ENCODE measurements at regions not wholly inside any gene's neighbourhood (a gene's known extent, or its start where the extent isn't known, plus 50 kb on each side); places are given as distances from the start of the nearest gene placed in this dataset.

DNA sequence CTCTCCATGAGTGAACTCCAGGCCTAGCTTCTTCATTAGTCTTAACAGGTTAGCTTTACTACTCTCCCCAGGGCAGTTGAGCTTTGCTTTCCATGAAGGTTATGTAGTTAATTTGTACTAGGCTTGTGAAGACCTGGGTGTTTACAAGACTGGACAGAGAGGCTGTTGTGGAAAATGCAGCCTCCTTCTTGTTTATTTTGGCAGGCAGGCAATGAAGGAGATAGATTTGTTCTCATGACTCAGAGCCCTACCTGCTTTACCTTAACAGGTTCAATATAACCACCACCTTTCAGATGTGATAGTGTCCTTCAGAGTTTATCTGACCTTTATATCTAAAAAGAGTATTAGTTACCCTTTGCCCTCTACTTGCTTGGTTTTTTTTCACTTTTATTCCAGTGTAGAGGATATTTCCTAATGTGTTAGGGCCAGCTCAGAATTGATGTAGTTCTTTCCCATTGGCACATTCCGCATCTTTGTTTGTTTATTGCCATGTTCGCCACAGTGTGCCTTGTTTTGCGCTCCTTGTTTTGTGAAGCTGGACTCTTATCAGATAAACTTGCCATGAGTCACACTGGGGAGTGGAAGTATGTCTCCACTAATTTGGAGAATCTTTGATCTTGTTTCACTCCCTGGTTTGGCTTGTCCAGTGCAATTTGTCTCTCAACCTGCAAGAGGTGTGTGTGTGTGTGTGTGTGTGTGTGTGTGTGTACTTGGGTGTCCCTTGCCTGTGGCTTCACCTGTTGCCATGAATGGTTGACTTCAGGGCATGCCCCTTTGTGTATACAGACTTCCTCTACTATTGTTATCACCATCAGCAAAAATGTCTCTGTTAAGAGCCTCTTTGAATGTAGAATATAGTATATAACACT, 87.4 kb upstream of the MACF1 start (continued):
- TF ChIP-seq, protein P1, sequence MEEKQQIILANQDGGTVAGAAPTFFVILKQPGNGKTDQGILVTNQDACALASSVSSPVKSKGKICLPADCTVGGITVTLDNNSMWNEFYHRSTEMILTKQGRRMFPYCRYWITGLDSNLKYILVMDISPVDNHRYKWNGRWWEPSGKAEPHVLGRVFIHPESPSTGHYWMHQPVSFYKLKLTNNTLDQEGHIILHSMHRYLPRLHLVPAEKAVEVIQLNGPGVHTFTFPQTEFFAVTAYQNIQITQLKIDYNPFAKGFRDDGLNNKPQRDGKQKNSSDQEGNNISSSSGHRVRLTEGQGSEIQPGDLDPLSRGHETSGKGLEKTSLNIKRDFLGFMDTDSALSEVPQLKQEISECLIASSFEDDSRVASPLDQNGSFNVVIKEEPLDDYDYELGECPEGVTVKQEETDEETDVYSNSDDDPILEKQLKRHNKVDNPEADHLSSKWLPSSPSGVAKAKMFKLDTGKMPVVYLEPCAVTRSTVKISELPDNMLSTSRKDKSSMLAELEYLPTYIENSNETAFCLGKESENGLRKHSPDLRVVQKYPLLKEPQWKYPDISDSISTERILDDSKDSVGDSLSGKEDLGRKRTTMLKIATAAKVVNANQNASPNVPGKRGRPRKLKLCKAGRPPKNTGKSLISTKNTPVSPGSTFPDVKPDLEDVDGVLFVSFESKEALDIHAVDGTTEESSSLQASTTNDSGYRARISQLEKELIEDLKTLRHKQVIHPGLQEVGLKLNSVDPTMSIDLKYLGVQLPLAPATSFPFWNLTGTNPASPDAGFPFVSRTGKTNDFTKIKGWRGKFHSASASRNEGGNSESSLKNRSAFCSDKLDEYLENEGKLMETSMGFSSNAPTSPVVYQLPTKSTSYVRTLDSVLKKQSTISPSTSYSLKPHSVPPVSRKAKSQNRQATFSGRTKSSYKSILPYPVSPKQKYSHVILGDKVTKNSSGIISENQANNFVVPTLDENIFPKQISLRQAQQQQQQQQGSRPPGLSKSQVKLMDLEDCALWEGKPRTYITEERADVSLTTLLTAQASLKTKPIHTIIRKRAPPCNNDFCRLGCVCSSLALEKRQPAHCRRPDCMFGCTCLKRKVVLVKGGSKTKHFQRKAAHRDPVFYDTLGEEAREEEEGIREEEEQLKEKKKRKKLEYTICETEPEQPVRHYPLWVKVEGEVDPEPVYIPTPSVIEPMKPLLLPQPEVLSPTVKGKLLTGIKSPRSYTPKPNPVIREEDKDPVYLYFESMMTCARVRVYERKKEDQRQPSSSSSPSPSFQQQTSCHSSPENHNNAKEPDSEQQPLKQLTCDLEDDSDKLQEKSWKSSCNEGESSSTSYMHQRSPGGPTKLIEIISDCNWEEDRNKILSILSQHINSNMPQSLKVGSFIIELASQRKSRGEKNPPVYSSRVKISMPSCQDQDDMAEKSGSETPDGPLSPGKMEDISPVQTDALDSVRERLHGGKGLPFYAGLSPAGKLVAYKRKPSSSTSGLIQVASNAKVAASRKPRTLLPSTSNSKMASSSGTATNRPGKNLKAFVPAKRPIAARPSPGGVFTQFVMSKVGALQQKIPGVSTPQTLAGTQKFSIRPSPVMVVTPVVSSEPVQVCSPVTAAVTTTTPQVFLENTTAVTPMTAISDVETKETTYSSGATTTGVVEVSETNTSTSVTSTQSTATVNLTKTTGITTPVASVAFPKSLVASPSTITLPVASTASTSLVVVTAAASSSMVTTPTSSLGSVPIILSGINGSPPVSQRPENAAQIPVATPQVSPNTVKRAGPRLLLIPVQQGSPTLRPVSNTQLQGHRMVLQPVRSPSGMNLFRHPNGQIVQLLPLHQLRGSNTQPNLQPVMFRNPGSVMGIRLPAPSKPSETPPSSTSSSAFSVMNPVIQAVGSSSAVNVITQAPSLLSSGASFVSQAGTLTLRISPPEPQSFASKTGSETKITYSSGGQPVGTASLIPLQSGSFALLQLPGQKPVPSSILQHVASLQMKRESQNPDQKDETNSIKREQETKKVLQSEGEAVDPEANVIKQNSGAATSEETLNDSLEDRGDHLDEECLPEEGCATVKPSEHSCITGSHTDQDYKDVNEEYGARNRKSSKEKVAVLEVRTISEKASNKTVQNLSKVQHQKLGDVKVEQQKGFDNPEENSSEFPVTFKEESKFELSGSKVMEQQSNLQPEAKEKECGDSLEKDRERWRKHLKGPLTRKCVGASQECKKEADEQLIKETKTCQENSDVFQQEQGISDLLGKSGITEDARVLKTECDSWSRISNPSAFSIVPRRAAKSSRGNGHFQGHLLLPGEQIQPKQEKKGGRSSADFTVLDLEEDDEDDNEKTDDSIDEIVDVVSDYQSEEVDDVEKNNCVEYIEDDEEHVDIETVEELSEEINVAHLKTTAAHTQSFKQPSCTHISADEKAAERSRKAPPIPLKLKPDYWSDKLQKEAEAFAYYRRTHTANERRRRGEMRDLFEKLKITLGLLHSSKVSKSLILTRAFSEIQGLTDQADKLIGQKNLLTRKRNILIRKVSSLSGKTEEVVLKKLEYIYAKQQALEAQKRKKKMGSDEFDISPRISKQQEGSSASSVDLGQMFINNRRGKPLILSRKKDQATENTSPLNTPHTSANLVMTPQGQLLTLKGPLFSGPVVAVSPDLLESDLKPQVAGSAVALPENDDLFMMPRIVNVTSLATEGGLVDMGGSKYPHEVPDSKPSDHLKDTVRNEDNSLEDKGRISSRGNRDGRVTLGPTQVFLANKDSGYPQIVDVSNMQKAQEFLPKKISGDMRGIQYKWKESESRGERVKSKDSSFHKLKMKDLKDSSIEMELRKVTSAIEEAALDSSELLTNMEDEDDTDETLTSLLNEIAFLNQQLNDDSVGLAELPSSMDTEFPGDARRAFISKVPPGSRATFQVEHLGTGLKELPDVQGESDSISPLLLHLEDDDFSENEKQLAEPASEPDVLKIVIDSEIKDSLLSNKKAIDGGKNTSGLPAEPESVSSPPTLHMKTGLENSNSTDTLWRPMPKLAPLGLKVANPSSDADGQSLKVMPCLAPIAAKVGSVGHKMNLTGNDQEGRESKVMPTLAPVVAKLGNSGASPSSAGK (IDR thresholded peaks at IDR 0.05) = no peak
- TF ChIP-seq SMARCE1 (IDR thresholded peaks at IDR 0.05) = peak; percentile 99
- TF ChIP-seq MEF2D (tag; conservative IDR thresholded peaks at IDR 0.05; ENCODE audit: low read depth) = no peak
- TF ChIP-seq NR4A1 (CRISPR knock-in tag; IDR thresholded peaks at IDR 0.05) = no peak
- TF ChIP-seq NR4A1 (tag; IDR thresholded peaks at IDR 0.05) = no peak
- peak; percentile 89 for TF ChIP-seq ZEB2 (IDR thresholded peaks at IDR 0.05)
- no peak for TF ChIP-seq RFX5 (IDR thresholded peaks at IDR 0.05; ENCODE audit: low read depth, low read length)
- no peak for TF ChIP-seq FOXJ3 (CRISPR knock-in tag; IDR thresholded peaks at IDR 0.05)
- TF ChIP-seq PML (IDR thresholded peaks at IDR 0.05; ENCODE audit: low read length) = no peak
- TF ChIP-seq ZFX (CRISPR knock-in tag; IDR thresholded peaks at IDR 0.05) = no peak
- no peak for TF ChIP-seq SMAD3 (CRISPR knock-in tag; conservative IDR thresholded peaks at IDR 0.05)
- TF ChIP-seq ZNF121 (CRISPR knock-in tag; conservative IDR thresholded peaks at IDR 0.05) = no peak
- no peak for TF ChIP-seq L3MBTL2 (IDR thresholded peaks at IDR 0.05)
- no peak for TF ChIP-seq PCBP2 (IDR thresholded peaks at IDR 0.05; ENCODE audit: low read depth, low read length, poor library complexity, severe bottlenecking)
- no peak for TF ChIP-seq CBX1 (IDR thresholded peaks at IDR 0.05; ENCODE audit: low read depth)
- no peak for TF ChIP-seq ZKSCAN1 (IDR thresholded peaks at IDR 0.05; ENCODE audit: low read depth, low read length)
- TF ChIP-seq, protein P2, sequence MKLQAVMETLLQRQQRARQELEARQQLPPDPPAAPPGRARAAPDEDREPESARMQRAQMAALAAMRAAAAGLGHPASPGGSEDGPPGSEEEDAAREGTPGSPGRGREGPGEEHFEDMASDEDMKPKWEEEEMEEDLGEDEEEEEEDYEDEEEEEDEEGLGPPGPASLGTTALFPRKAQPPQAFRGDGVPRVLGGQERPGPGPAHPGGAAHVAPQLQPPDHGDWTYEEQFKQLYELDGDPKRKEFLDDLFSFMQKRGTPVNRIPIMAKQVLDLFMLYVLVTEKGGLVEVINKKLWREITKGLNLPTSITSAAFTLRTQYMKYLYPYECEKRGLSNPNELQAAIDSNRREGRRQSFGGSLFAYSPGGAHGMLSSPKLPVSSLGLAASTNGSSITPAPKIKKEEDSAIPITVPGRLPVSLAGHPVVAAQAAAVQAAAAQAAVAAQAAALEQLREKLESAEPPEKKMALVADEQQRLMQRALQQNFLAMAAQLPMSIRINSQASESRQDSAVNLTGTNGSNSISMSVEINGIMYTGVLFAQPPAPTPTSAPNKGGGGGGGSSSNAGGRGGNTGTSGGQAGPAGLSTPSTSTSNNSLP (IDR thresholded peaks at IDR 0.05; ENCODE audit: borderline replicate concordance, low read depth, low read length) = no peak
